SHP77 treated with DMSO at 0.1 percent for 48 hours (cell line): ENCODE measurements at regions not wholly inside any gene's neighbourhood (a gene's known extent, or its start where the extent isn't known, plus 50 kb on each side); places are given as distances from the start of the nearest gene placed in this dataset.
"Not testable (repeated sequence)": the region's sequence is repeated elsewhere in the genome, so short reads cannot be mapped to it uniquely, and the experiment has no call there.

Source experiments
- DNase-seq: peaks from one replicate; lab custom pipeline; 2025; lab: John Stamatoyannopoulos, UW

DNA sequence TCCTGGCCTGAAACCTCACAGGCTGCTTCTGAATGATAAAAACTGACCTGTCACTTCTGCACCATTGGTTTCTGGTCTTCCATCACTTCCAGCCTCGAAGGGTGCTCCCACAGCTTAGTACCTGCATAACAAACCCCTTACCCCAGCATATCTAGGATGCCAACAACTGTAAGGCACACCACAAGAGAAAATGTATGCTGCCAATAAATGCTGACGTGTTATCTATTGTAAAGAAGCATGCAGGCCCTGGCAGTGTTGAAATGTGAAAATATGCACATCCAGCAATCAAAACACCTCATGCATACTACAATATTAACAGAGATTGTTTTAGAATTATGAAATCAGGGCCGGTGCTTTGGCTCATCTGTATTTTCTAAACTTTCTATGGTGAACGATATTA lies 242.0 kb upstream of the NSMCE3 start:
- DNase-seq: no peak

DNA sequence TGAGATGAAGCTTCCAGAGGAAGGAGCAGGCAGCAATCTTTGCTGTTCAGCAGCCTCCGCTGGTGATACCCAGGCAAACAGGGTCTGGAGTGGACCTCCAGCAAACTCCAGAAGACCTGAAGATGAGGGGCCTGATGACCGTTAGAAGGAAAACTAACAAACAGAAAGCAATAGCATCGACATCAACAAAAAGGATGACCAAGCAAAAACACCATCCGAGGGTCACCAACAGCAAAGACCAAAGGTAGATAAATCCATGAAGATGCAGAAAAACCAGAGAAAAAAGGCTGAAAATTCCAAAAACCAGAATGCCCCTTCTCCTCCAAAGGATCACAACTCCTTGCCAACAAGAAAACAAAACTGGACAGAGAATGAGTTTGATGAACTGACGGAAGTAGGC lies 235.9 kb upstream of the NSMCE3 start:
- not testable (repeated sequence) for DNase-seq

DNA sequence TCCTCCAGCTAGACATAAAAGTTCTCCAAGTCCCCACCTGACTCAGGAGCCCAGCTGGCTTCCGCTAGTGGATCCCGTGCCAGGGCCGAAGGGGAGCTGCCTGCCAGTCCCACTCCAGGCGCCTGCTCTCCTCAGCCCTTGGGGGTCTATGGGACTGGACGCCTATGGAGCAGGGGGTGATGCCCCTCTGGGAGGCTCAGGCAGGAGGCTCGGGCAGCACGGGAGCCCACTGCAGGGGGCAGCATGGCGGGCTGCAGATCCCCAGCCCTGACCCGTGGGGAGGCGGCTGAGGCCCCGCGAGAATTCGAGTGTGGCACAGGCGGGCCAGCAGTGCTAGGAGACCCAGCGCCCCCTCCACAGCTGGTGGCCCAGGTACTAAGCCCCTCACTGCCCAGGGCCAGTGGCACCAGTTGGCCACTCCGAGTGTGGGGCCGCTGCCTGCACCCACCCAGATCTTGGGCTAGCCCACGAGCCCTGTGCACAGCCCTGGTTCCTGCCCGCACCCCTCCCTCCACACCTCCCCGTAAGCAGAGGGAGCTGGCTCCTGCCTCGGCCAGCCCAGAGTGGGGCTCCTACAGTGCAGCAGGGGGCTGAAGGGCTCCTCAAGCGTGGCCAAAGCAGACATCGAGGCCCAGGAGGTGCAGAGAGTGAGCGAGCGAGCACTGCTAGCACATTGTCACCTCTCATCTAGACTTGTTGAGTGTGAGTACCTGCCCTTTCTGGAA lies 221.3 kb upstream of the NSMCE3 start:
- no peak for DNase-seq

GRCh38 chr15:29480949-29481348 lies 211.3 kb upstream of the NSMCE3 start:
- no peak for DNase-seq

DNA sequence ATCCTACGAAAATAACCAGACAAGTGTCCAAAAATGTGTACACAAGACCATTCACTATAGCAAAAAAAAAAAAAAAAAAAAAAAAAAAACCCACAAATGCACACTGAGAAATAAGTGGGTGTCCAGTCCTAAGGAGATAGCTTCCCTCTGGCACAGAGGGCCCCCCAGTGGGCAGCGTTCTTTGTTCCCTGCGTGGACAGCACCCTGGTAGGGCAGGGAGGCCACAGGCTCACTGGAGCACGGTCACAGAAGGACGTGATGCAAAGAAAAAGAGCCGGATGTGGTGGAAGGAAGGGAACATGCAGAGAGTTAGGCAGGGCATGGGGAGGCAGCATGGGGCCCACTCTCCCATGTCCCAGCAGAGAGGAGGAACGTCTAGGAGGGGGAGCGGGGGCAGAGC lies 210.7 kb upstream of the NSMCE3 start:
- DNase-seq: no peak

DNA sequence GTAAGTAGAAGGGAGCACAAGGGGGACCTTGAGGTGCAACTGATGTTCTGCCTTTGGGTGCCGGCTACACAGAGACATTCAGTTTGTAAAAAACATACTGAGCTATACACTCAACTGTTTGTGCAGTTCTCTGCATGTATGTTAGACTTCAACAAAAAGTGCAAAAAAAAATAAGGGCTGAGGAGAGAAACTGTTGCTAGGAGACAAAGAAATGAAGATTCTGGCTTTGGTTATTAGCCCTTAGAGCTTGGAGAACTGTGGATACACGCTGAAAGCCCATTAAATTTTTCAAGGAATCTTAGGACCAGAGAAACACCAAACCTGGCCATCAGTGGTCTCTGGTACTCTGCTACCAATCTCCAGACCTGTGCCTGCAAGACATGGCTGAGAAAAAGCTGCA lies 207.6 kb upstream of the NSMCE3 start:
- no peak for DNase-seq

DNA sequence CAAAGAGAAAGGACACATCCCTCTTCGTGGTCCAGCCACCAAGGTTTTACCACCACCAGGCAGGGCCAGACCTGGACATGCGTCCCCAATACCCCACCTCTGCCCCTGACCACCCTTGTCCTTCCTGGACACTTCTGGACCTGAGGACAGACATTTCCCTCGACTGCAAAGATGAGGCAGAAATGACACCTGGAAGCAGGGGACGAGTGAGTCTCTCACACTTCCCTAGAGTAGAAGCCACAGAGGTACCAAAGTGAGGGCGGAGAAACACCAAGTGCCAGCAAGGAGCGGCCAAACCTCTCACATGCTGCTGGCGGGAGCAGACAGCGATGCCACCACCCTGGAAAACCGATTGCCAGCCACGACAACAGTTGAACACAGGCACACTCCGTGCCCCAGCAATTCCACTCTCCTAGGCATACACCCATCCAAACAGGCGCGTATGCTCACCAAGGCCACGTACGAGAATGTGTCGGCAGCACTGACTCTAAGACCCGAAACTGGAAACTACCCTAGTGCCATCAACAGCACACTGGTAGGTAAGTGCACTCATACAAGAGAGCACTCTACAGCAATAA lies 207.0 kb upstream of the NSMCE3 start:
- no peak for DNase-seq

- no peak for DNase-seq
These were observed 205.5 kb upstream of the NSMCE3 start for GRCh38 chr15:29475096-29475495.

DNA sequence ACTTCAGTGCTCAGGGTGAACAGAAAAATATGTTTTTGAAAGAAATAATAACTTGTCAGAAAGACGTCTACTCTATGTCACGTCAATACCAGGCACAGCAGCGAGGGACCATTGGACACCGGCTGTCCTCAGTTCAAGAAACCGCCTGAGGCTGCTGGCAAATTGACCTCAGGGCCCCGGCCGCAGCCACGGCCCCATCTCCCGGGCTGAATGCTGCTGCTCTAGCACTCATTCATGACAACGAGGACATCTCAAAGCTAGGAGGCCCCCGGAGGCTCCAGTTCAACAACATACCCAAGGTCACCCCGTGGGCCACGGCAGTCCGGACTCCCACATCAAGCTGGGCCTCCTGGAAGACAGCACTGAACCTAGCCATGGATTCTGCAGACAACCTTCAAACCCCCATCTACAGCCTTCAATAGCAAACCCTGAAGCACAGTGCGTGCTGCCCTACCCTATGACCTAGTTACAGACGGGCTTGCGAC lies 204.0 kb upstream of the NSMCE3 start:
- DNase-seq: no peak

GRCh38 chr15:29472901-29473445 lies 203.4 kb upstream of the NSMCE3 start:
- DNase-seq: no peak

GRCh38 chr15:29471757-29472156 lies 202.1 kb upstream of the NSMCE3 start:
- DNase-seq: no peak

DNA sequence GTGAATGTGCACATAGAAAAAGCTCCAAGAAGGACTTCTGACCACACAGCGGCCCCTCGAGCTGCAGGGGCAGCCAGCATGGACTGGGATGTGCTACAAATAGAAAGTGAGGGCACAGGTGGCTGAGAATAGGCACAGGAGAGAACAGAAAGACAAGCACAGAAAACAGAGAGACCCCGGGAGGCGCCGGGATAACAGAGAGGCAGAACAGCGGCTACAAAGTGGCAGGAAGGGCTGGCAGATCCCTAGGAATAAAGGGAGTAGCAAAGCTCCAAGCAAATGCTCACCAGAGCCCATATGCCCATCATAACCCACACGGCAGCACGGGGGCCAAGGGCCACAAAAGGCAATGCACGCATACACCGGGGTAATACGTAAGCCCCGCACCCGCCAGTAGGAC lies 201.7 kb upstream of the NSMCE3 start:
- no peak for DNase-seq

GRCh38 chr15:29470794-29471193 lies 201.2 kb upstream of the NSMCE3 start:
- DNase-seq: no peak

- no peak for DNase-seq
These were observed 200.7 kb upstream of the NSMCE3 start for GRCh38 chr15:29470311-29470710.

DNA sequence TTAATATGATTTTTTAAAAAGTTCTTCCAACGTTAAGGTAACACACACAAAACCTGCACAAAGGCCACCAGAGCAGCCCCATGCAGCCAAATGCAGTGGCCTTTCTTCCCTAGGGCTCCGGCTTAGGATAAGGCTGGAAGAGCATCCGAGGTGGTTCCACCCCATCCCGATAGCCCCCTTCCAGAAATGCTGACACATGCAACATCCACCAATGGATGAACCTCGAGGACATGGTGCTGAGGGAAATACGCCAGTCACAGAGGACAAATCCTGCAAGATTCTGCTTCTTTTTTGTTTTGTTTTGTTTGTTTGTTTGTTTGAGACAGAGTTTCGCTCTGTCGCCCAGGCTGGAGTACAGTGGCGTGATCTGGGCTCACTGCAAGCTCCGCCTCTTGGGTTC lies 199.3 kb upstream of the NSMCE3 start:
- DNase-seq: no peak

GRCh38 chr15:29467091-29467490 lies 197.5 kb upstream of the NSMCE3 start:
- DNase-seq: no peak

DNA sequence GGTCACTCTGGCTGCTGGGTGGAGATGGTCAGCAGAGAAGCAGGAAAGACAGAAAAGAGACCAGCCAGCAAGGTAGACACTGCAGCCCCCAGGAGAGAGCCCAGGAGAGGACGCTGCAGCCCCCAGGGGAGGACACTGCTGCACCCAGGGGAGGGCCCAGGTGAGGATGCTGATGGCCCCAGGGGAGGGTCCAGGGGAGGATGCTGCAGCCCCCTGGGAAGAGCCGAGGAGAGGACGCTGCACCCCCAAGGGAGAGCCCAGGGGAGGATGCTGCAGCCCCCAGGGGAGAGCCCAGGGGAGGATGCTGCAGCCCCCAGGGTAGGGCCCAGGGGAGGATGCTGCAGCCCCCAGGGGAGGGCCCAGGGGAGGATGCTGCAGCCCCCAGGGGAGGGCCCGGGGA lies 196.7 kb upstream of the NSMCE3 start:
- no peak for DNase-seq

DNA sequence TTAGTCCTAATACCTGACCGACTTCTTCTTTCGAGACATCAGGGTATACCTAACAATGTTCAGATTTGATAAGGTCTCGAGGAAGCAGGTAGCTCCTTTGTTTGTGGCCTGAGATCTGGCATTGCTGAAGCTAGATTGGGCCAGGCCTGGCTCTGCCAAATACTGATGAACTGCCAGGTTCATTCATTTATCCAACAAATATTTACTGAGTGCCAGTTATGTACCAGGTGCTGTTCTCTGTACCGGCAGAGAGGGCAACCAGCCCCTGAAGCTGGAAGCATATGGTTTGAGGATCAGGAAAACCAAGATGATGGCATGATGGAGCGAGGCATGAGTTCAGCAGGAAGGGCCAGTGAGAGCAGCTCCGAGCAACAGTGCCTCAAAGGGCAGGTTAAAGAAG lies 196.2 kb upstream of the NSMCE3 start:
- no peak for DNase-seq

GRCh38 chr15:29465196-29465595 lies 195.6 kb upstream of the NSMCE3 start:
- DNase-seq: no peak

- no peak for DNase-seq
These were observed 192.3 kb upstream of the NSMCE3 start for GRCh38 chr15:29461877-29462276.

- DNase-seq: no peak
These were observed 188.7 kb upstream of the NSMCE3 start for GRCh38 chr15:29458361-29458760.

DNA sequence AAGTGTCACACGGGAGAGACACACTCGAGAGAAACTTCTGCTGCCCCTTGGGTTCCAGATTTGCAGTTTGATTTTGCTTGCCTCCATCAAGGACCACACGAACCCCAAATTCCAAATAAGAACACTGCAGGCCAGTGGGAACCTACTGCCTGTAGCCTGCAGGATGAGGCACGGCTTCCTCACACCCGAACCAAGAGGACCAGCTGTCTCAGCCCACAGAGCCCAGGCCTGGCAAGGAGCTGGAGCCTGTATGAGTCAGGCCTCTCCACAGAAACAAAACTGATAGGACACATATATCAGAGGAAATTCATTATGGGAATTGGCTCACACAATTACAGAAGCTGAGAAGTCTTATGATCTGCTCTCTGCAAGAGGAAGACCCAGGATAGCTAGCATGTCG lies 188.1 kb upstream of the NSMCE3 start:
- no peak for DNase-seq

- no peak for DNase-seq
These were observed 187.3 kb upstream of the NSMCE3 start for GRCh38 chr15:29456964-29457363.

GRCh38 chr15:29456255-29456654 lies 186.6 kb upstream of the NSMCE3 start:
- no peak for DNase-seq
